PC-9 (cell line): ENCODE measurements at regions not wholly inside any gene's neighbourhood (a gene's known extent, or its start where the extent isn't known, plus 50 kb on each side); places are given as distances from the start of the nearest gene placed in this dataset.

Source experiments
- CTCF ChIP-seq: fragments of 200-600 bp; sonication (generic); conservative IDR thresholded peaks from 2 replicates; pipeline ENCODE4 v1.6.1; 2017; ENCODE audit warnings: mixed run types, antibody characterized with exemption, mild to moderate bottlenecking, moderate library complexity
- EZH2 ChIP-seq: fragments of 200-600 bp; sonication (generic); IDR thresholded peaks from 2 replicates; pipeline ENCODE4 v1.8.0; 2017; ENCODE audit warnings: antibody characterized with exemption, low read depth

- TF ChIP-seq CTCF, result no peak
- TF ChIP-seq EZH2, result no peak
Measured at GRCh38 chrX:68914479-68914946, 85.7 kb downstream of the EFNB1 start.
